SKM-1 (cell line): ENCODE measurements at regions not wholly inside any gene's neighbourhood (a gene's known extent, or its start where the extent isn't known, plus 50 kb on each side); places are given as distances from the start of the nearest gene placed in this dataset.
"Not testable (repeated sequence)": the region's sequence is repeated elsewhere in the genome, so short reads cannot be mapped to it uniquely, and the experiment has no call there.

ENCODE experiments used
- DNase-seq: peaks from one replicate; lab custom pipeline; 2025; ENCODE audit not compliant: unreplicated experiment; lab: John Stamatoyannopoulos, UW

DNA sequence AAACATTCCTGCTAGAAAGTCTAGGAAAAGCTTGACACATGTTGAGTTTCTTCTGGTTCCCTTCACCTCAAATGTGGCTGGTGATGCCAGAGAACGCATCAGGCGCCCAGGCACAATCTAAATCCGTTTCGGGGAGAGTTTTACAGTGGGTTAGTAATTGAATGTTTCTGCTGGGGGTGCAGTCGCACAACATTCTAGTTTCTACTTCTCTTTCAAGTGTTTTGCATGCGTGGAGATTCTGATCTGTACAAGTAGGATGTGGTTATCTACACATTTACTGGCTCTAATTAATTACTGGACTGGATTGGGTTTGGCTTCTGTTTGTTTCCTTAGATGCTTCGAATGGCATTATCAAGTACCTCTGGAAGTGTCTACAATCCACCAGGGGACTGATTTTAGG lies 173.8 kb downstream of the TMEM26 start:
- DNase-seq, result no peak

DNA sequence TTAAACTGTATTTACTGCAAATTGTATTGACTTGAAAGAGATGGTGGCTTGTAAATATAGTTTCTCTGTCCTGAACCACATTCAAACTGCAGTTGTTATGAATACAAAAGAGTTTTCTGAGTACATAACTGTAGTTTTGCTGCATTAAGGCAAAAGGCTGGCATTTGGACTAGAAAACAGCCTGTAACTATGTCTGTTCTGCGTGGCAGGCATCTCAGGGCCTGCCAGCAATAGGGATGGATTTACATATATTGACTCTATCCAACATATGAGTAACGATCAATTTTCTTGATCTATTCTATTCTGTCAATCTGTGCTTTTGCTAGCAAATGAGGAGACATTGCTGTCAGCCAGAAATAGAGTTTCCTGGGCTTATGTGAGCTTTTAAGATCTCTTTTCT lies 174.6 kb downstream of the TMEM26 start:
- no peak for DNase-seq

DNA sequence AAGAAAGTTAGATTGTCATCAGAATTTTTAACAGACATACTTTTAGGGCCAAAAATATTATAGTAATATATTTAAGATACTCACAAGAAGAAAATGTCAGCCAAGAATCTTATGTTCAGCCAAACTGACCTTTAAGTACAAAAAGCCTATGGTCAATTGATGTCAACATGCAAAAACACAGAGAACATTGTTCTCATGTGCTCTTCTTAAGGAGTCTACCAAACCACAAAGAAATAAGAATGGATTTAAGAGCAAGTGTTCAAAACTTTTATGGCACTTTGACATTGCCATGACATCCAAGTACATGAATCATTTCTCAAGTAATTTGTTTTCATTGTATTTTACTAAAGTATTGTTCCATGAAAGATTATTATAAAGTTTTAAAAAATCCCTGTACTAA lies 180.4 kb downstream of the TMEM26 start:
- no peak for DNase-seq

DNA sequence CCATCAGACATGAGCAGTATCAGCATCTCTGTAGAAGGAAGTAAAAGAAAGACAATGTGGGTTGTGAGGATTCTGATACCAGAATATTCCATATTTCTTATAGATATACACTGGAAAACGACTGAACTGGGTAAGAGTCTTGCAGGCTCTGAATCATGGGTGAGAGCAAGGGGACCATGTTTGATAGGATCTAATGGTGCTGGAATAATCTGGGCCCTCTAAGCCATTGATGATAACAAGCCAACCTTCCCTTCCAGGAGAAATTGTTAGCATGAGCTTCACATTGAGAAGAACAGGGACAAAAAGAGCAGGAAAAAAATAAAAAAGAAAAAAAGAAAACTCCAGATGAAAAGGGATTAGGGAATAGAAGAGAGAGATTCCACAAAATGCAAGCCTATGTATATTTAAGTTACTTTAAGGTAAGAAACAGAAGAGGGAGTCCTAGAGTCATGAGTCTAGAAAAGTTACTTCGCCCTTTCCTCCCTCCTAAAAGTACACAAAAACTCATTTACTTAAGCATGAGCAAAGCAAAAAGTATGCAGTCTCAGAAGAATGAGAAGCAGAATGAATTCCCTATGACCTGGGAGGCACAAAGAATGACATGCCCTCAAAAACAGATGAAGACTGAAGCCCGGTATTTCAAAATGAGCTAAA lies 181.9 kb downstream of the TMEM26 start:
- no peak for DNase-seq

DNA sequence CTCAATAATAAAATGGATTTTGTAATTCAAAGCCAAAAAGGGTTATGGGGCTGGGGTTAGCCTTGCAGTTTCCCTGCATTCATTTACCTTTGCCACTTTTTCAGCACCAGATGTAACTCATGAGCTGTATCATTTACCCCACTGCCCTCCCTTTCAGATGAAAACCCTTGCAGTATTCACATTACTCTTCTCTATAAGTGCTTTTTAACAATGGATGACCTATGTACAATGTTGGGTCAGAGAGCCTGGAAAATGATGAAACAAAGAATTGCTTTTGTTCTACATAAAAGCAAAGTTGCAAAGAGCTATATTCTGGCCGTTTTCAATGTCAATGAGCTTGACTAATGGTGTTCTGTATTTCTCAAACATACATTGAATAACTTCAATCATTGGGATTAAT lies 189.7 kb downstream of the TMEM26 start:
- DNase-seq, result no peak

DNA sequence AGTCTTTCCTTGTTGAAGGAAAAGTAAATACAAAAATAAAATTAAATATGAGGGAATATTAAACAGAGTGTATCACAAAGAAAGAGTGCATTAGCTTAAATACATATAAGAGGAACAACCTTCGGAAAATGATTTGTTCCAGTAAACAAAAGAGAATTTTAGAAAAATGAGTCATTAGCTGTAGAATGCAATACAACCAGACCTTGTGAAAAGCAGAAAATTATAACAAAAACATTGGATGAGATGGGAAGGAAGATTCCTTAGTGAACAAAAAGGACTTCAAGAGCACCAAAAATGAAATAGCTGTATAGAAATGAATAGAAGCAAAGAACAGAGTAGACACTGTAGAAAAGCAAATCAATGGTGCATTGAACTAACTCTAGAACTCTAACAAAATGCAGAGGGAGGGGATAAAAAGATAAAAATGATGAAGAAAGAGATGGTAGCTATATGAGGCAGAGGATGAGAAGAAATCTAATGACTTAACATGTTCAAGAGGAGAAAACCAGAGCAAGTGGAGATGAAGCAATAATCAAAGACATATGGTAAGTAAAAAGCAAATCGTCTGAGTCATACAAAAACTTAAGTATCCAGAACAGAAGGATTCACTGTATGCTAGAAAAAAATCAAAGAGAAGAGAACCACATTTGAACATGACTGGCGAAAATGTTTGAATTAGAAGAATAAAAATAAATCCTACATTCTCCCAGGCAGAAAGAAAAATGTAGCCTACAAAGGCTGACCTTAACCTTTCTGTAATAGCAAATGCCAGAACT lies 190.5 kb downstream of the TMEM26 start:
- DNase-seq, result no peak

DNA sequence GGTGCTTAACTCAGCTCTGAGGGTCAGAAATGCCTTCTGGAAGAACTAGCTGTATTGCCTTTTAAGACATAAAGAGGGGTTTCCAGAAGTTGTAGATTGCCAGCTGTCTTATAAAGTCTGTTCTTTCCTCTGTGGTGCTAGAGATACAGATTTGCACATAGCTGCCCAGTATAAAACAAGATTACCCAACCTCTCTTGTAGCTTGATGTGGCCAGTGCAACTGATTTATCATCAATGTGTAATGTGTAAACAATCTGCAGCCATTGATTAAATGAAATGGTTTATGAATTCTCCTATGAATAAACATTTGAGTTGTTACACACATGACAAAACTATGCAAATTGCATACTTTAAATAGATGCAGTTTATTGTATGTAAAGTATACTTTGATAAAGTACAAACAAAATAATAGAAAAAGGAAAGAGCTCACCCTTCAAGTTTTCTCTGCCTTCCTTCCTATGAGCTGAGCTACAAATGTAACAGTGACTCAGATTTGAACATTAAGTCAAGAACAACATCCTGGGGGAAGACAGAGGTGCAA lies 195.2 kb downstream of the TMEM26 start:
- no peak for DNase-seq

DNA sequence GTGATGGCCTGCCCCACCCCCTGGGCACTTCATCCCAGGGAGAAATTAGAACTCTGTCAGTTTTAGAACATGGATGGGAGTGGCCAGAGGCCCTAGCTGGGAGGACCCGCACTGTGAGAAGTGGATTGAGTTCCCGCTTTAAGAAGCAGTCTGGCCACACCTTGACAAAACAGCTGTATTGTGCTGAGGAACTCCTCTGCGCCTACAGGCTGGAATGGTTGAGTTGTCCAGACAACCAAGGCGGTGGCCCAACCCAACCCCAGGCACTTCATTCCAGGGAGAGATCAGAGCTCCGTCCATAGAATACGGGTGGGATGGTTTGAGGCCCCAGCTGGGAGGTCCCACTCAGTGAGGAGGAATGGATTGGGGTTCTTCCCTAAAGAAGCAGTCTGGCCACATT lies 196.0 kb downstream of the TMEM26 start:
- DNase-seq, result no peak

DNA sequence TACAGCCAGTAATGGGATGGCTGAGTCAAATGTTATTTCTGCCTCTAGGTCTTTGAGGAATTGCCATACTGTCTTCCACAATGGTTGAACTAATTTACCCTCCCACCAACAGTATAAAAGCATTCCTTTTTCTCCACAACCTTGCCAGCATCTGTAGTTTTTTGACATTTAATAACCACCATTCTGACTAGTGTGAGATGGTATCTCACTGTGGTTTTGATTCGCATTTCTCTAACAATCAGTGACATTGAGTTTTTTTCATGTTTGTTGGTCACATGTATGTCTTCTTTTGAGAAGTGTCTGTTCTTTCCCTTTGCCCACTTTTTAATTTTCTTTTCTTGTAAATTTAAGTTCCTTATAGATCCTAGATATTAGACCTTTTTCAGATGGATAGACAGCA lies 200.9 kb downstream of the TMEM26 start:
- DNase-seq, result not testable (repeated sequence)

DNA sequence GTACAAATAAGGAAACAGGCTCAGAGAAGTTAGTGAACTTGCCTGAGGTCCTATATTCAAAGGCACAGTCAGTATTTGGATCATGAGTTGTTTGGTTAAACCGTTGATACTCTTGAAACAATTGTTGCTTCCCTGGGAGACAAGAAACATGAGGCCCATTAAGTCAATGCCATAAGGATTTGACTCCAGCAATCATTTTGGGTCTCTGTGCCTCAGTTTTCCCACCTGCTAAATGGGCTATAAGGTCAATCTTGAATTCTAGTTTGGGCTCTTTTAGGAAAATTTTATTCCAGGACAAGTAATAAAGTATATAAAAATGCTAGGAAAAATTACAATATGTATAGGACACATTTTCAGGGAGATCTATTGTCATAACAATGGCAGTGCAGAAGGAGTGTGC lies 202.1 kb downstream of the TMEM26 start:
- DNase-seq, result no peak

DNA sequence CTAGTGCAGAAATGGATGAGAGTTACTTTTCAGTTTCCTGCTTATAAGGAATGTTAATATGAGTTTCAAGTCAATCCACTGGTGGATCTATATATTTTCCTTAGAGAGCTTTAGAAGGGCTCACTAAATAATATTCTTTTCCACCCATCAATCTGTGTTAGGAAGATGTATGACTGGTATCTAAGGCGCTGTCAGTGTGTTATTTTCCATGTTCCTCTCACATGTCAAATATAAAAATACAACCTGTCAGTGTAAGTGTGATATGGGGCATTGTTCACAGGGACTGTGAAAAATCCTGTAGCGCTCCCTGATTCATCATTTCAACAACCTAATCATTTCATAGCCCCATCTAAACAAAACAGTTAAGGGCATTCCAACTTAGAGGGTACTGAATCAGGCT lies 203.1 kb downstream of the TMEM26 start:
- DNase-seq, result no peak

DNA sequence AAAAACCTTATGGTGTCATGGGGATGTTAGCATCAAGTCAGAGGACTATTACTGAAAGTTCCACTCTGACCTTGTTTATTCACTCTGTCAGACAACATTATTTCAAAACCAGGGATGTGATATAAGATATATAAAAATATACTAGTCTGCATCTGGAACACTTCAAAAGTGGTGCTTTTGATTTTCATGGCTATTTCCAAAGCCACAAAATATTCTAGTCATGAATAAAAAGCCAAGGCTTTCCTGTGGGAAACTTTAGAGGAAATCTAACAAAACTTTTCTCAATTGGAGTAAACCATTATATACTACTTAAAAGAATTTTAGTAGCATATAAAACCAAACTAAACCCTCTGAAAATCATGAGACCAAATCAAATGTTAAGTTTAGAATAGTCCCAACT lies 205.2 kb downstream of the TMEM26 start:
- no peak for DNase-seq

DNA sequence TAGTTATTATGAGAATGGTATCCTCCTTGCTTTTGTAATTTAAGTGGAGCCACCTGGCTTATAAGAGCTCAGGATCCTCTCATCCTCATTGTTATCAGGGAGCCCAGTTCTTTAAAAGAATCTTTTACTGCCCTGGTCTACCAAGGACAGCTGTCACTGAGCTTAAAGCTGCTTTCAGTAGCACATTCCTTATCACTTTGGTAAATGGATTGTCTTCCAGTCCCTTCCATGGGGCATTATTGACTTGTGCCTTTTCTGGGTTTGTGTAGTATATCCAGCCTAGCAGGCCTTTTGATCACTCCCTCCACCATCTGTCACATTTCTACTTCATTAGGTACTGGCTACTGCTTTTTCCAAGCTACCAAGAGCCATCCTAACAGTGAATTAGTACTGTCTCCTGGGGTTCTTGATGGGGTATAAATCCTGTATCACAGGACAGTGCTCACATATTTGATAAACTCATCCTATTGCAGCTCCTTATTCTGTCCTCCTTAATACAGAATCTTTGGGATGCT lies 208.9 kb downstream of the TMEM26 start:
- DNase-seq, result no peak

DNA sequence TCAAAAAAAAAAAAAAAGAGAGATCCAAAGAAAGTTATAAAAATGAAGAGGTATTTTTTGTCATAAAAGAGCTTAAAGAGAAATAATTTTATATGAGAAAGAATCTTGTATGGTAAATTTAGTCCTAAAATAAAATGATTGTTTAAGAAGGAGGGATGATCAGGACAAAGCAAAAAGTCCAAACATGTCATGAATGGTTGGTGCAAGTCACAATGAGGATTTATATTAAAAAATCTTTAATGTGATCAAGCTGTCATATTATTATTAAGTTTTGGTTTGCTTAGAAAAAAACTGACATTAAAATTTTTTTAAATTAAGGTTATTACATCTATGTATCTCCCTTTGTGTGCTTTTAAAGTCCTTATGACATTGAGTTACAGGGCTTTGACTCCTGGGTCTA lies 220.4 kb downstream of the TMEM26 start:
- no peak for DNase-seq

DNA sequence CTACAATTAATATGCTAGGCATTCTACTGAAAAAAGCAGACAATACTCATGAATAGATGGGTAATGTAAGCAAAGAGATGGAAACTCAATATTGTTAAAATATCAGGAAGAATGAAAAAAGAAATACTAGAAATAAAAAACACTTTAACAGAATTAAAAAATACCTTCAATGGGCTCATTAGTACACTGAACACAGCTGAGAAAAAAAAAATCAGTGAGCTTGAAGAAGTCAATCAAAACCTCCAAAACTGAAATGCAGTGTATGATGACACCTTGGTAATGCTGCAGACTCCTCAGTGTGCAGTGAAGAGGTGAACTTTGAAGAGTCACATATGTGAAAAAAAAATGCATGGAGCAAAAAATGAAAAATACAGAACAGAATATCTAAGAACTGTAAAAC lies 227.2 kb downstream of the TMEM26 start:
- DNase-seq, result no peak

DNA sequence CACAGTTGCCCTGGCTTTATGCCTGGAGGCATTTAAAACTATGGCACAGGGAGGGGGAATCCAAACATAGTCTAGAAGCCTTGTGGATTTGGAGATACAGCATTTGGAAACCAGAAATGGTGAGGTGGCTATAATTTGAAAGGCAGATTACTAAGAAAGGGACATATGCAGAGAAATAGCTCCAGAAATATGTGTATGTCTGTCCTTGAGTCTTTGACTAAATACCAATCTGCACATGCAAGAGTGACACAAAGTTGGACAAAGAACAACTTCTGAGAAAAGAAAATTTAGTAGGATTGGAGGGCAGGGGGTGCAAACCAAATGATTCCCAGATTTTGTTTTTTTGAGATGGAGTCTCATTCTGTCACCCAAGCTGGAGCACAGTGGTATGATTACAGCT lies 229.6 kb downstream of the TMEM26 start:
- DNase-seq, result no peak

DNA sequence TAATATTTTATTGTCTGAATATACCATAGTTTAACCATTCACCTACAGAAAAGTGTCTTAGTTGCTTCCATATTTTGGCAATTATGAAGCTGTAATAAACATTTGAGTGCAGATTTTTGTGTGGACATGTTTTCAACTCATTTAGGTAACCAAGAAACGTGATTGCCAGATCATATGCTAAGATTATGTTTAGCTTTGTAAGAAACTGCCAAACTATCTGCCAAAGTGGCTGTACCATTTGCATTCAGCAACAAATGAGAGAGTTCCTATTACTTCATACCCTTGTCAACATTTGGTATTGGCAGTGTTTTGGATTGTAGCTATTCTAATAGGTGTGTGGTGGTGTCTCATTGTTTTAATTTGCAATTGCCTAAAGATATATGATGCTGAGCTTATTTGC lies 233.5 kb downstream of the TMEM26 start:
- no peak for DNase-seq

DNA sequence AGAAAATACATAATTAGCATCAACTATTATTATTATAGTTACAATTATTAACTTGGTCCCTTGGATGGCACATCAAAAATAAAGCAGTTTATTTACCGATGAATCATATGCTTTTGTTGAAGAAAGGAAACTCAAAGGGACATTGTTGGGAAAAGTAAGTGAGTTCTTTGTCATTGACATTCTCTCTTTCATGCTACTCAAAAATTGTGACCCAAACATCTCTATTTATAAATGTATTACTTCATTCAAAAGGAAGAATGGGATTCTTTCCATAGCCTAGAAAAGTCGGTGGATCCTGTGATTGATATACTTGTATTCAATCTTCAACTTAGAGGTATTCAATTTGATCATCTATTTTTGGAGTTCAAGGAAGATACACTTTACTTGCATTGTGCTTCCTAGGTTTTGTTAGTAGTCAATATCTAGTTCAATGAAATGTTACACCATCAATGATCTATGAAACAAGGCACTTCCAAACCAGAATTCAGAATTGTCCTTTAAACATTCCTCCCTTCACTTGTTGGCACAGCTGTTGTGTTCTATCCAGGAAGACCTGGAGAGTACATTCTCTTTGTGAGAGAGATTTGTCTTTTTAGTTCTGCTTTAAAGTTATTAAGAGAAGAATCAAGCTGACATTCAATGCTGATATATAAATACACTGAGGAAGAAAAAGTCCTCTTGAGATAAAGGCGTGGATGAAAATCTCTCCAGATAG lies 235.2 kb downstream of the TMEM26 start:
- DNase-seq, result no peak

DNA sequence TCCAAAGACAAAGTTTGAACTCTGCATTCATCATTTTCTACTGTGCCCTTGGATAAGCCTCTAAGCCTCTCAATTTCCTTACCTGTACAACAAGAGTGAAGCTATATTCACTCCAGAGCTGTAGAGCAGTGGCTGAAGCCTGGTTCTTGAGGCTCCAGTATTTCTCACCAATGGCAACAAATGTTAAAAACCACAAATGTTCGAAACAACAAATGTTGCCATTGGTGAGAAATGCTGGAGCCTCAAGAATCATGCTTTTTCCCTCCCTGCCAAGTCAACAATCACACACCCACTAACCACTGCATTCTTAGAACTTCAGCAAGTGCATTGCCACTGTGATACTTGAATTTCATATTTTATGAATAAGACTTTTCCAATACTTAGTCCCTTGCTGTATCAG lies 237.9 kb downstream of the TMEM26 start:
- DNase-seq, result no peak

DNA sequence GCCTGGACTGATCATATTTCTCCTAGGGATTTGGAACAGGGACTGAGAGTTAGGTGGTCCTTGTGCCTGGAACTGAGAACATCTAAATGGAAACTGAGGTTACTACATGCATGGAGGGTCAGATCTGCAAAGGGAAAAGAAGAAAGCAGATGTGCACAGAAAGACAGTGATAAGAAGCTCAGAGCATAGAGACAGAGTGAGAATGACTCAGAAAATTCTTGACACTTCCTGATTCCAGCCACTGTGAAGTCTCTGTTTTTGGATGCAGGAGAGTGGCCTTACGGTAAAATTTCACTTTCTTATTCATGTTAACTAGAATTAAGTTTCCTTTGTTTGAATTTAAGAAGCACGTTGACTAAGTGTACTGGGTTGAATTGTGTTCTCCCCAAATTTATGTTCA lies 241.7 kb downstream of the TMEM26 start:
- DNase-seq, result no peak

DNA sequence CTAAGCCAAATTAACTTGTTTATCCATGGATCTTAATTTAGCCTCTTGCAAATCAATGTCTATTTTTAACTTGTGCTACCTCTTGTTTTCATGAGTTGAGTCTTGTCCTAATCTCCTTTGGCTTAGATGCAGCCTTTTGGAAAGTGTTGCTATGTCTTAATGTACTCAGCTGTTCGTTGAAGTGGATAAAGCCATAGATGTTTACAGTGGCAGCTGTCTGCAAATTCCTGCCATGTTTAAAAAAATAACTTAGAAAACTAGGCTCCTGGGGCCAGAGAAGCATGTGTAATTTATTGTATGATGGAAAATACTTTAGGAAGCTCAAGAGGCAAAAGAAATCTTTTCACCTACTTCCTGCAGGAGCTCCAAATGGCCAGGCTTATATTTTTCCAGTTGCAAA lies 253.1 kb upstream of the RHOBTB1 start:
- no peak for DNase-seq

DNA sequence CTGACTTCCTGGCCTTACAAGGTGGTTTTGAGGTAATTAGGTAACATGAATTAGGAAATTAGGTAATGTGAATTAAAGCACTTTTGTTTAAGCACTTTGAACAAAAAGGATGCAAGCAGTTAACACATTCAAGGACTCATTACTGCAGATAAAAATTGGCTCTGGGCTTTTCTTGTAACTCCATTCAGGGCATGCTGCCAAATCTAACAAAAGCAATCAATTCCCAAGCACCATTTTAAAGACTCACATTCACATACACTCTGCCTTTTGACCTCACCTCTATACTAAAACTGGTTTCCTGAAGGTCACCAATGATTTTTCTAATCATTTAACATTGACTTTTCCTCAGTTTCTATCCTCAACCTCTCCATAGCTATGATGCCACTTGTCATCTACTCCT lies 251.2 kb upstream of the RHOBTB1 start:
- DNase-seq, result no peak
